GM12864 (cell line): ENCODE measurements at regions not wholly inside any gene's neighbourhood (a gene's known extent, or its start where the extent isn't known, plus 50 kb on each side); places are given as distances from the start of the nearest gene placed in this dataset.

Source experiments
- DNase-seq: peaks from one replicate; pipeline ENCODE4 v3.0.0-alpha.2; 2011; ENCODE audit warnings: low read depth
- H3K4me3 ChIP-seq: 2 replicates; pipeline ENCODE4 v1.5.1; 2011; ENCODE audit warnings: mild to moderate bottlenecking, low read depth, low read length, control low read depth
- TF ChIP-seq, protein P1 (sequence below): IDR thresholded peaks from 2 replicates; pipeline ENCODE4 v1.5.1; 2011; ENCODE audit warnings: low read depth, mild to moderate bottlenecking, moderate library complexity, low read length, control low read depth, inconsistent platforms; ENCODE audit errors: missing control alignments

DNA sequence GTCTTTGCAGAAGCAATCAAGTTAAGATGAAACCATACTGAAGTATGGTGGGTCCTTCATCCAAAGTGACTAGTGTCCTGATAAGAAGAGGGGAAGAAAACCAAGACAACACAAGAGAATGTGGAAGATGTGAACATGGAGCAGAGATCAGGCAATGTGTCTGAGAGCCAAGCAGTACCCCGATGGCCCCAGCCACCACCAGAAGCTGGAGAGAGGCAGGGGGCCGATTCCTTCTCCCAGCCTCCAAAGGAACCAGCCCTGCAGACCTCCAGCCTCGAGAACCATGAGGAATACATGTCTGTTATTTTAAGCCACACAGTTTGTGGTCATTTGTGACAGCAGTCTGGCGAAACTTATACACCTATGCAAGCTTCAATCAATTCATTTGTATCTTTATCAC lies 93.2 kb downstream of the IRS2 start:
- no peak overlapping the region for H3K4me3 ChIP-seq
- no peak for DNase-seq
- TF ChIP-seq, protein P1, sequence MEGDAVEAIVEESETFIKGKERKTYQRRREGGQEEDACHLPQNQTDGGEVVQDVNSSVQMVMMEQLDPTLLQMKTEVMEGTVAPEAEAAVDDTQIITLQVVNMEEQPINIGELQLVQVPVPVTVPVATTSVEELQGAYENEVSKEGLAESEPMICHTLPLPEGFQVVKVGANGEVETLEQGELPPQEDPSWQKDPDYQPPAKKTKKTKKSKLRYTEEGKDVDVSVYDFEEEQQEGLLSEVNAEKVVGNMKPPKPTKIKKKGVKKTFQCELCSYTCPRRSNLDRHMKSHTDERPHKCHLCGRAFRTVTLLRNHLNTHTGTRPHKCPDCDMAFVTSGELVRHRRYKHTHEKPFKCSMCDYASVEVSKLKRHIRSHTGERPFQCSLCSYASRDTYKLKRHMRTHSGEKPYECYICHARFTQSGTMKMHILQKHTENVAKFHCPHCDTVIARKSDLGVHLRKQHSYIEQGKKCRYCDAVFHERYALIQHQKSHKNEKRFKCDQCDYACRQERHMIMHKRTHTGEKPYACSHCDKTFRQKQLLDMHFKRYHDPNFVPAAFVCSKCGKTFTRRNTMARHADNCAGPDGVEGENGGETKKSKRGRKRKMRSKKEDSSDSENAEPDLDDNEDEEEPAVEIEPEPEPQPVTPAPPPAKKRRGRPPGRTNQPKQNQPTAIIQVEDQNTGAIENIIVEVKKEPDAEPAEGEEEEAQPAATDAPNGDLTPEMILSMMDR, result no peak

DNA sequence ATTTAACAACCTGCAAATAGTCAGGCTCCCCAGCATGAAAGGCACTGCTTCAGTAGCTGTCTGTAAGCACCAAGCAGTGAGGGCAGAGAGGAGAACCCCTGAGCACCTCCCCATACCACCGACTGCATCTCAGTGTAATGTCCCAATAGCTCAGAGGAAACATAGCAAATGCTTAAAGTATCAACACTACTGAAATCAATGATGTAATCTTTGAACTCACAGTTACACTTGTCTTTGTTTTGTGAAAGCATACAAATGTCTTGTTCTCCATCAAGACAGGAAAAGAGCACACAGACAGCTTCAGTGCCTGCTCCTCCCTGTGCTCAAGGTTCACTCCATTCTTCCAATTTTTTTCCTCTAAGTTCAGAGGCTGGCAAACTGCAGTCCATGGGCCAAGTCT lies 94.7 kb downstream of the IRS2 start:
- no peak for DNase-seq
- TF ChIP-seq, protein P1, result no peak
- H3K4me3 ChIP-seq, result no peak overlapping the region

DNA sequence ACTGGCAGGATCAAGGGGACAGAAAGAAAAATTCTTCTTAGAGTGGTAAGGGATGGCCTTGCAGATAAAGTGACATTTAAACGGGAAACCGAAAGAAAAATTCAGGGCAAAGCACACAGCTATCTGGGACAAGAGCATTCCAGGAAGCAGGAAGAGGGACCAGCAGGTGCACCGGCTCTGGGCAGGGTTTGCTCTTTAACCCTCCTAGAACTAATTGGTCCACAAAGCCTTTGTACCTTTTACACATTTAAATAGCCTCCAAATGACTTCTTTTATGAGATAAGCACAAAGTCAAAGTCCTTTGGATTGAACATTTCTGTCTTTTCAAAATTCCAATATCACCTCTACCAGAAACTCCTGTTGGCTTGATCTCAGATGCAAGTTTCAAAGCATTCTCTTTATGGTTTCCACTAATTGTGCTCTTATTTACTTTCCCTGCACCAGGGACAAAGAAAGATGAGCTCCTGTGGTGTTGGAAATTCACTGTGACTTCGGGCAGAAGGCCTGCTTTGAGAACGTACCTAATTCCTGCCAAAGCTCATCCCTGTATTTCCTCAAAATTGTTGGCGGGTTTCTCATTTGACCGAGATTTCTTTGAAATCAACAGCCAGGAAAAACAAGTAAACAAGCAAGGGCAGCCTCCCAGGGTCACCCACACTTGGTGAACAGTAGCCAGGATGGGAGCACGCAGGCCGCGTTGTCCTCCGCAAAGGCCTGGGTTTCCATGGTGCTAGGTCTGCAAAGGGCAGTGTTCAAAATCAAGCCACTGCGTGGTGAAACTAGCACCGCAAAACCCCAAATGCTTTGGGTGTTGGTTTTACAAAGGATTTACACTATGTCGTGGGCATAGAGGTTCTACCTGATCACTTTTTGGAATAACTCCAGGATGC lies 98.6 kb downstream of the IRS2 start:
- TF ChIP-seq, protein P1, result no peak
- H3K4me3 ChIP-seq, result no peak overlapping the region
- no peak for DNase-seq

DNA sequence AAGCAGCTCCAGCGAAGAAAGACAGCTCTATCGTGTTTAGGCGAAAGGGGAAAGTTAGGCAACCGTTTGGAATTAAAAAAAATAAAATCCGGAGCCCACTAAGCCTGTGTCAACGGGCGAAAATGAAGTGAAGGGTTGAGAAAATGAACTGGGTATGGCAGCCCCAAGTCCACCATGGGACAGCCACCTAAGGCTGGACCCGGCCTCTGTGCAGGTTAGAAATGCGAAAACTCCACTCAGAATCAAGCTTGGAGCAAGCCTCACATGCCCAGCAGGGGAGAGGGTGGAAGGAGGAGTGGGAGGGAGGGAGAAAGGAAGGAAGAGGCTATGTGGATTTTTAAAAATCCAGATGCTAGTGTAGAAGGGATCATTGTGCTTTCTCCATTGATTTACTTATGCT lies 101.2 kb downstream of the IRS2 start:
- TF ChIP-seq, protein P1, result no peak
- no peak for DNase-seq
- H3K4me3 ChIP-seq, result no peak overlapping the region

DNA sequence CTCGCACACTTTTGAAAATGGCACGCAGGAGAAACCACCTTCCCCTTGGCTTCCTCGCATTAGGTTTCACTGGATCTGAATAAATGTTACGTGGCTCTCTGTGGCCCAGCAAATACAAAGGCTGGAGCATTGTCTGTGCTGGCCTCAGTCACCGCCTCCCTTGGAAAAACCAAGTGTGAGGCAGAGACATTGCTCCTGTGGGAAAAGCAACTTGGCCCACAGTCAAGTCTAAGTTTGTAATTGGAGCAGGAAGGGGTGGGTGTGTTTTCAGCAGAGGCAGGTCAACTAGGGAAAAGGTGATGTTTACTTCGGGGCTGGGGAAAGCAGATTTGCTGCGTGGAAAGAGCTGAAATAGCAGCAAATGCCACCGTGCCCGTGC lies 101.6 kb downstream of the IRS2 start:
- no peak for DNase-seq
- no peak overlapping the region for H3K4me3 ChIP-seq
- TF ChIP-seq, protein P1, result no peak

DNA sequence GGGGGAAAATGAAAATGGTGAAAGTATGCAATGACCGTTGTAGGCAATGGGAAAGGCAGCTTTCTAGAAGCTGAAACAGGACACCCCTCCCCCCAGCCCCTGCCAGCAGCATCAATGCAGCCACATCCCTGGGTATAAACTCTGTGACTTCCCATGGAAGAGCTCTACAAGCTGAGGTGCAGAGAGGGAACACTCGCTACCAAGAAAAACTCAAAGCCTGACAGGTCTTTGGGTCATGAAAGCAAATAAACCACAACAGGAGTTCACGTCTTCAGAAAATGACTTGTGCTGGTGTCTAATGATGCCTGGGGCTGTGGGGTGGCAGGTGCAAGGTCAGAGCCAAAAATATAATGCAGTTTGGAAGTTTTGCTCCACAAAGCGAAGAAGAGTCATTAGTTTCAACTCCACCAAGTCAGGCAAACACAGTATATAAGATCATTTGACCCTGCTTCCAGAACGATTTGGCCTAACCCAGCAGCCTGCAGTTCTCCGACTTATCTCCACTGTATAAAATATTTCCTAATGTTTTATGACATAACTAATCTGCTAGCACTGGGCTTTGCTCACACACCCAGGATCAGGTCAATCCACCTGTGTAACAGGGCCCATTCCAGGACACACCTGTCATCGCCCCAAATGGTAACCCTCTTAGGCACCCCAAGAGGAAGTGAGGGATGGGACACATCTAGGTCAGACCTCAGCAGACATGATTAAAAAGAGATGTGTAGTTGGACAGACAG lies 102.1 kb downstream of the IRS2 start:
- no peak for DNase-seq
- TF ChIP-seq, protein P1, result no peak
- H3K4me3 ChIP-seq, result no peak overlapping the region
